HFF-Myc (cell line): ENCODE measurements at regions not wholly inside any gene's neighbourhood (a gene's known extent, or its start where the extent isn't known, plus 50 kb on each side); places are given as distances from the start of the nearest gene placed in this dataset.
"Not testable (repeated sequence)": the region's sequence is repeated elsewhere in the genome, so short reads cannot be mapped to it uniquely, and the experiment has no call there.

Experiments used
- DNase-seq: peaks from one replicate; pipeline ENCODE4 v3.0.0-alpha.2; 2011; ENCODE audit warnings: low read depth; ENCODE audit errors: extremely low read depth
- H3K4me3 ChIP-seq: replicated peaks from 2 replicates; pipeline ENCODE4 v1.5.1; 2011; ENCODE audit warnings: low read depth, mild to moderate bottlenecking, control low read depth, low read length
- TF ChIP-seq, protein P1 (sequence below): IDR thresholded peaks from 2 replicates; pipeline ENCODE4 v1.5.1; 2012; ENCODE audit warnings: mild to moderate bottlenecking, low read depth, low read length, control low read depth; ENCODE audit errors: missing control alignments

DNA sequence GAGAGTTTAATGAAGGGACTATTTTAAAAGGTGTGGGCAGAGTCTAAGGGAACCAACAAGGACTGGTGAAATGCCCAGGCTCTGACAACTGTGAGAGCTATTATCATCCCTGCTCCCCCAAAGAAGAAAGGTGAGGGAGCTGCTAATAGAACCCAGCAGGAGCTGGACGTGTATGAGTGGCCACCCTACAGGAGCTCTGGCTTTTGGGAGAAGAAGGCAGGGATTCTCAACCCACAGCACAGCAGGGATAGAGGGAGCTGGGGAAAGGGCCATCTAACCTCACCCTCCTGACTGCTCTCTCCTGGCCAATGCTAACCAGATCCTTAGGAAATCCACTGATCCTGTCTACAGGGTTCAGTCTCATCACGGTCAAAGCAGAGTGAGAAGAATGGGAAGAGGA lies 57.1 kb downstream of the GRIN2B start:
- DNase-seq, result no peak
- TF ChIP-seq, protein P1, sequence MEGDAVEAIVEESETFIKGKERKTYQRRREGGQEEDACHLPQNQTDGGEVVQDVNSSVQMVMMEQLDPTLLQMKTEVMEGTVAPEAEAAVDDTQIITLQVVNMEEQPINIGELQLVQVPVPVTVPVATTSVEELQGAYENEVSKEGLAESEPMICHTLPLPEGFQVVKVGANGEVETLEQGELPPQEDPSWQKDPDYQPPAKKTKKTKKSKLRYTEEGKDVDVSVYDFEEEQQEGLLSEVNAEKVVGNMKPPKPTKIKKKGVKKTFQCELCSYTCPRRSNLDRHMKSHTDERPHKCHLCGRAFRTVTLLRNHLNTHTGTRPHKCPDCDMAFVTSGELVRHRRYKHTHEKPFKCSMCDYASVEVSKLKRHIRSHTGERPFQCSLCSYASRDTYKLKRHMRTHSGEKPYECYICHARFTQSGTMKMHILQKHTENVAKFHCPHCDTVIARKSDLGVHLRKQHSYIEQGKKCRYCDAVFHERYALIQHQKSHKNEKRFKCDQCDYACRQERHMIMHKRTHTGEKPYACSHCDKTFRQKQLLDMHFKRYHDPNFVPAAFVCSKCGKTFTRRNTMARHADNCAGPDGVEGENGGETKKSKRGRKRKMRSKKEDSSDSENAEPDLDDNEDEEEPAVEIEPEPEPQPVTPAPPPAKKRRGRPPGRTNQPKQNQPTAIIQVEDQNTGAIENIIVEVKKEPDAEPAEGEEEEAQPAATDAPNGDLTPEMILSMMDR, result no peak
- no peak overlapping the region for H3K4me3 ChIP-seq

DNA sequence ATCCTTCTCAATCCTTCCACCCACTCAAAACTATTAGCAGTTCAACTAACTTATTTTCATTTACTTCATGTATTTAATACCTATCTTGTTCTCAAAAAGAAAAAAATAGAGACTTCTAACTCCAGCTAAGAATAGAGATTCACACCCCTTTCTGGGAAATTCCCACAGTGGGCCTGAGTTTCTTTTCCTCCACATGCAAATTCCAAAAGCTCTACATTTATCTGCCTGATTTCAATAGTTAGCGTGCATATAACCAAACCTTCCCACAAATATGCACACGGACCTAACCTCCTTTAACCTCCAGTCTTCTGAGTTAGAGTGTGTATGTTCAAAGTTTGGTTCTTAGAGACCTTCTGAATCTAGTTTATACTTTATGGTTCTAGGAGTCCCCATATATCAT lies 62.5 kb downstream of the GRIN2B start:
- TF ChIP-seq, protein P1, result no peak
- no peak for DNase-seq
- H3K4me3 ChIP-seq, result no peak overlapping the region

DNA sequence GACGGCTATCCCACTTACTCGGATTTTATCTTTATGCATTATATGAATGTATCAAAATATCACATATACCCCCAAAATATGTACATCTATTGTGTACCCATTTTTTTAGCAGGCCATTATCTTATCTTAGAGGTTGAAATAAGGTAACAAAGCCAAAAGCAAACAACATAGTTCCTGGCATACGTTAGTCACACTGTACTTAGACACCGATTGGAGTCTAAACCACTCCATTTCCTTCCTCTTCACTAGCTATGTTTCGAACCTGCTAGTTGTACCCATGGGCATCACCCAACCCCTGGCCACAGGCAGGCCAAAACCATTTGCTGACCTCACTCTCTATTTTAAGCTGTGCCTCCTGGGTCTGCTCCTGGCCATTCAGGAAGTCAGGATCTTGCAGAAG lies 66.3 kb downstream of the GRIN2B start:
- TF ChIP-seq, protein P1, result no peak
- DNase-seq, result no peak
- H3K4me3 ChIP-seq, result no peak overlapping the region

DNA sequence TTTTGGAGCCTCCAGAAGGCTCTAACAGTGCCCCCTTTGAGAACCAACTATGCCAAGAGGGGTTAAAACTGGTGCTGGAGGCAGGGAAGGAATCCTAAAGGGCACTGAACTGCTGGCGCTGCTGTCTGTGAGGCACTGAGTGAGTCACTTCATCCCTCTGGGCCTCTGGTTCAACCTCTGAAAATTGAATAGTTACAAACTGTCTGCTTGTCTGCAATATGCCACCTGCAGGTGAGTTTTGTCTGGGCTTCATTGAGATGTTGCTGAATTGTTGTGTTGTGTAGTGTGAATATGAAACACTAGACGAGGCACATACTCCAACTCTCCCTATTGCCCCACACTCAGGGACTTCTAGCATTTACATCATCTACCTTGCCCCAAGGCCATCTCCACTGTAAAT lies 68.0 kb downstream of the GRIN2B start:
- no peak for DNase-seq
- H3K4me3 ChIP-seq, result no peak overlapping the region
- TF ChIP-seq, protein P1, result no peak

DNA sequence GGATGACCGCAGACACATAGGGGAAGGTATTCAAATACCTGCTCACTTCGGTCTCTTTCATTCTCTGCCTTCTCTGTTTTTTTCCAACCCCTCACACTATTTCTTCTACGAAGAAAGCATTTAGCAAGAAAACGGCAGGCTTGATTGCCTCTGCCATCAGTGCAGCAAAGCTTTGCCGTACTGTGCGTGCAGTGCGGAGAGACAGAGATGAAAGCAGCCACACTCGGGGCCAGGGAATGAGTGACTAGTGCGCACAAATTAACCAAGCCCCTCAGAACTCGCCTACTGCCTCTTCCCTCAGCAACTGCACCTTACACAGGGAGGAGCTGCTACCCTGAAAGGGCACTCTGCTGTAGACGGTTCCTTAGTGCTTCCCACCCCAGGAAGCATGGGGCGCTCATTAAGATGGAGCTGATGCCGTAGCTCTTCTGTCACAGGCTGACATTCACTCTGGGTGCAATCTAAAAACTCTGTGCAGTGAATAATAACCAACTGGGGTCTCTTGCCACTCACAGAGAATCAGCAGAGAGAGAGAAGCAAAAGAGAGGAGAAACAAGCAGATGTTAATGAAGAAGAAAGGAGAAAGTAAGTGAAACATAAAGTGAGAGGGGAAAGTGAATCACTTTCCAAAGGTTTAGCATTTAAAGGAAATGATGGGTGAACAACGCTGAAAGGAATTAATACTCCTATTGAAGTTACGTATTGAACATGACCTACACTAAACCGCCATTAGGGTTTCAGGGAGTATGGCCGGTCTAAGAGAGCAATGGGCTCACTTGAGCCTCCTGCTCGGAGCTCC lies 69.4 kb downstream of the GRIN2B start:
- no peak for DNase-seq
- H3K4me3 ChIP-seq, result no peak overlapping the region
- TF ChIP-seq, protein P1, result no peak

DNA sequence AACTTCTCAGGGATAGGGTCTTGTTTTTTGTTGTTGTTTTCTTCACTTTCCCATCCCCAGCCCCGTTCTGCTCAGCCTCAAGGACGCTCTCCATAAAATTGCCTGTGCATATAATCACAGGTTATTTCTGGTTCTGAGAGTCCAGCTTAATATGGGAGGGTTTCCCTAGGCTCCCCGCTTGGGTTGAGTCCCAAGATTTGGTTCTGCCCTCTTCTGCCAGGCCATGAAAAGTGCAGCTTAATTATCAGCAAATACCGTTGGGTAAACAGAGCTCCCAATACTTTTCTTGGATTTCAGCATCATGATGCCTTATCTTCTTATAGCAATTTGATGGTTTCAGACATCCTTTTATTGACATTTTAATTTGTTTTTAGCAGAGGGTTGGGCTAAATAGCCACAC lies 75.6 kb downstream of the GRIN2B start:
- no peak overlapping the region for H3K4me3 ChIP-seq
- no peak for DNase-seq
- TF ChIP-seq, protein P1, result no peak

DNA sequence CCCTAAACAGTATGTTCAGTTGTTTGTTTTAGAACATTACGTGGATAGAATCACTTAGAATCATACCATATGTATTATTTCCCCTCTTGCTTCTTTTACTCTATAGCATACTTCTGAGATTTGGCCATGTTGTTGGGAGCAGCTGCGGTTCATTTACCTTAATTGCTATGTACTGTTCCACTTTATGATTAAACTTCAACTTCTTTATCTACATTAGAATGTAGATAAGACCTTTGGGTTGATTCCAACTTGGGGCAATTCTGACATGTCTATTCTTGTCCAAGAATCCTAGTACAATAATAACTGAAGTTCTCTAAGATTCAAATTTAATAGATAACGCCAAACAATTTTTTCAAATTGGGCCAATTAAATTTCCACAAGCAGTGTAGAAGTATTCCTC lies 80.7 kb downstream of the GRIN2B start:
- DNase-seq, result no peak

DNA sequence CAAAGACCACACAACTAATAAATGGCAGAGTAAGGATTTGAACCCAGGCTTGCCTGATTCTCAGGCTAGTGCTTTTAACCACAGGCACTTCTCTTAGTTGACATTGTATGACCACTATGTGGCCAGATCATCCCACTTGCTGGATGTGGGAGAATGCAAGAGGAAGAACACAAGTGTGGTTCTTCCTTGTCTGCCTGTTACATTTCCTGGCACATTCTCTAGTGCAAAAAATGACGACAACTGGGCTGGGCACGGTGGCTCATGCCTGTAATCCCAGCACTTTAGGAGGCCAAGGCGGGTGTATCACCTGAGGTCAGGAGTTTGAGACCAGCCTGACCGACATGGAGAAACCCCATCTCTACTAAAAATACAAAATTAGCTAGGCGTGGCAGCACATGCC lies 83.0 kb downstream of the GRIN2B start:
- not testable (repeated sequence) for DNase-seq, H3K4me3 ChIP-seq

More for the DNA sequence above, 80.7 kb downstream of the GRIN2B start:
- TF ChIP-seq, protein P1, result no peak
- no peak overlapping the region for H3K4me3 ChIP-seq
